ENCODE measurements at regions not wholly inside any gene's neighbourhood (a gene's known extent, or its start where the extent isn't known, plus 50 kb on each side); places are given as distances from the start of the nearest gene placed in this dataset.

DNA sequence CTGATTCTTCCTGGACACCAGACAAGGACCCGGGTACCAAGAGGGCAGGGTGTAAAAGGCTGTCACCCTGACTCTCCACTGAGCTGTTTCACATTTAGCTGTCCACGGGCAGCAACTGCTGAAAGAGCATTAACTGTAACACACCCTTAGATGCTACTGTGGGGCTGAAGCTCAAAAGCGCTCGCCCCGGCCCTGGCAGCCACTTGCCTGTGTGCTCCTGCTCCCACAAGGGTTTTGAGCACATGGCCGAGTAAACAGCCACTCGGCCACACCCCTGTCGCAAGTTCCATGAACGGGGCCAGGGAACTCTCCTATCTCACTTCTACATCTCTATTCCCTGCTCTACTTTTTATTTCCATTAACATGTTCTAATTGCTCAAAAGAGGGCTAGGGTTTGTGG, 421.7 kb downstream of the TUSC7 start:
- H3K9me3 ChIP-seq (replicated peaks; ENCODE audit: control insufficient read depth, insufficient read depth, low read depth, low read length): no peaks in the 10 kb centered on the region
- H3K79me2 ChIP-seq (ENCODE audit: control insufficient read depth, insufficient read depth, low read length): no peaks in the 10 kb centered on the region
- no peaks in the 10 kb centered on the region for H3K36me3 ChIP-seq (ENCODE audit: control insufficient read depth, insufficient read depth, low read length)
- BruUV-seq (replicated peaks): no TSS peak
- no peak overlapping the region for H3K4me3 ChIP-seq
- H3K4me2 ChIP-seq (ENCODE audit: insufficient read depth, low read length): no peak overlapping the region
- H3K9ac ChIP-seq (ENCODE audit: insufficient read depth in 1 of 2, low read depth in 2 of 2, low read length in 2 of 2): no peak overlapping the region
- H3K27ac ChIP-seq (ENCODE audit: extremely low read depth, low read depth, low read length): no peak overlapping the region
- CTCF ChIA-PET (ENCODE audit: low intra/inter-chr PET ratio): no interaction called here
- intact Hi-C loops (cut with micrococcal nuclease) (no loop called here), in situ Hi-C loops (cut with MboI) (no loop called here)
- no peaks in the 10 kb centered on the region for H4K20me1 ChIP-seq (replicated peaks; ENCODE audit: control insufficient read depth, insufficient read depth, low read length)
- H3K27me3 ChIP-seq (ENCODE audit: control insufficient read depth in 2 of 2, insufficient read depth in 2 of 2, low read length in 2 of 2): no peaks in the 10 kb centered on the region
- no peaks in the 10 kb centered on the region for H3K9me1 ChIP-seq (ENCODE audit: control insufficient read depth, insufficient read depth, low read length)
- FAIRE-seq (no peak), ATAC-seq (no peak), DNase-seq (ENCODE audit: extremely low read depth in 1 of 4, low spot score in 3 of 4) (no peak)
- 0% methylated on average over 3 of the region's 9 CpGs for WGBS (ENCODE audit: insufficient coverage, low coverage, missing lambda C conversion rate)
- H2AFZ ChIP-seq (ENCODE audit: low read depth, low read length): no peak overlapping the region
- TF ChIP-seq HIVEP1 (CRISPR knock-in tag; IDR thresholded peaks at IDR 0.05) (no peak), FOS (IDR thresholded peaks at IDR 0.05; ENCODE audit: extremely low read depth, insufficient read length) (no peak), RAD21 (CRISPR knock-in tag; conservative IDR thresholded peaks at IDR 0.05 in 1 of 2, IDR thresholded peaks at IDR 0.05 in 1 of 2) (no peak), NFRKB (IDR thresholded peaks at IDR 0.05; ENCODE audit: low read depth) (no peak), JUND (IDR thresholded peaks at IDR 0.05; ENCODE audit: borderline replicate concordance, low read depth, low read length) (no peak), JUND (tag; IDR thresholded peaks at IDR 0.05; ENCODE audit: borderline replicate concordance, low read depth, low read length) (no peak), RBBP5 (IDR thresholded peaks at IDR 0.05; ENCODE audit: borderline replicate concordance, insufficient read depth, low read length, poor library complexity, severe bottlenecking) (no peak), ZSCAN29 (IDR thresholded peaks at IDR 0.05) (no peak), ZNF639 (CRISPR knock-in tag; conservative IDR thresholded peaks at IDR 0.05 in 1 of 2, IDR thresholded peaks at IDR 0.05 in 1 of 2) (no peak), HMGN3 (IDR thresholded peaks at IDR 0.05; ENCODE audit: borderline replicate concordance, extremely low read depth, insufficient read length, low read depth, low read length) (no peak), MED1 (CRISPR knock-in tag; IDR thresholded peaks at IDR 0.05; ENCODE audit: borderline replicate concordance) (no peak), ZNF444 (CRISPR knock-in tag; IDR thresholded peaks at IDR 0.05) (no peak)
- TF ChIP-seq, protein P1, sequence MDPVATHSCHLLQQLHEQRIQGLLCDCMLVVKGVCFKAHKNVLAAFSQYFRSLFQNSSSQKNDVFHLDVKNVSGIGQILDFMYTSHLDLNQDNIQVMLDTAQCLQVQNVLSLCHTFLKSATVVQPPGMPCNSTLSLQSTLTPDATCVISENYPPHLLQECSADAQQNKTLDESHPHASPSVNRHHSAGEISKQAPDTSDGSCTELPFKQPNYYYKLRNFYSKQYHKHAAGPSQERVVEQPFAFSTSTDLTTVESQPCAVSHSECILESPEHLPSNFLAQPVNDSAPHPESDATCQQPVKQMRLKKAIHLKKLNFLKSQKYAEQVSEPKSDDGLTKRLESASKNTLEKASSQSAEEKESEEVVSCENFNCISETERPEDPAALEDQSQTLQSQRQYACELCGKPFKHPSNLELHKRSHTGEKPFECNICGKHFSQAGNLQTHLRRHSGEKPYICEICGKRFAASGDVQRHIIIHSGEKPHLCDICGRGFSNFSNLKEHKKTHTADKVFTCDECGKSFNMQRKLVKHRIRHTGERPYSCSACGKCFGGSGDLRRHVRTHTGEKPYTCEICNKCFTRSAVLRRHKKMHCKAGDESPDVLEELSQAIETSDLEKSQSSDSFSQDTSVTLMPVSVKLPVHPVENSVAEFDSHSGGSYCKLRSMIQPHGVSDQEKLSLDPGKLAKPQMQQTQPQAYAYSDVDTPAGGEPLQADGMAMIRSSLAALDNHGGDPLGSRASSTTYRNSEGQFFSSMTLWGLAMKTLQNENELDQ (CRISPR knock-in tag; IDR thresholded peaks at IDR 0.05; ENCODE audit: borderline replicate concordance): no peak
- TF ChIP-seq, protein P2, sequence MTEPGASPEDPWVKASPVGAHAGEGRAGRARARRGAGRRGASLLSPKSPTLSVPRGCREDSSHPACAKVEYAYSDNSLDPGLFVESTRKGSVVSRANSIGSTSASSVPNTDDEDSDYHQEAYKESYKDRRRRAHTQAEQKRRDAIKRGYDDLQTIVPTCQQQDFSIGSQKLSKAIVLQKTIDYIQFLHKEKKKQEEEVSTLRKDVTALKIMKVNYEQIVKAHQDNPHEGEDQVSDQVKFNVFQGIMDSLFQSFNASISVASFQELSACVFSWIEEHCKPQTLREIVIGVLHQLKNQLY (CRISPR knock-in tag; conservative IDR thresholded peaks at IDR 0.05): no peak
- TF ChIP-seq, protein P3, sequence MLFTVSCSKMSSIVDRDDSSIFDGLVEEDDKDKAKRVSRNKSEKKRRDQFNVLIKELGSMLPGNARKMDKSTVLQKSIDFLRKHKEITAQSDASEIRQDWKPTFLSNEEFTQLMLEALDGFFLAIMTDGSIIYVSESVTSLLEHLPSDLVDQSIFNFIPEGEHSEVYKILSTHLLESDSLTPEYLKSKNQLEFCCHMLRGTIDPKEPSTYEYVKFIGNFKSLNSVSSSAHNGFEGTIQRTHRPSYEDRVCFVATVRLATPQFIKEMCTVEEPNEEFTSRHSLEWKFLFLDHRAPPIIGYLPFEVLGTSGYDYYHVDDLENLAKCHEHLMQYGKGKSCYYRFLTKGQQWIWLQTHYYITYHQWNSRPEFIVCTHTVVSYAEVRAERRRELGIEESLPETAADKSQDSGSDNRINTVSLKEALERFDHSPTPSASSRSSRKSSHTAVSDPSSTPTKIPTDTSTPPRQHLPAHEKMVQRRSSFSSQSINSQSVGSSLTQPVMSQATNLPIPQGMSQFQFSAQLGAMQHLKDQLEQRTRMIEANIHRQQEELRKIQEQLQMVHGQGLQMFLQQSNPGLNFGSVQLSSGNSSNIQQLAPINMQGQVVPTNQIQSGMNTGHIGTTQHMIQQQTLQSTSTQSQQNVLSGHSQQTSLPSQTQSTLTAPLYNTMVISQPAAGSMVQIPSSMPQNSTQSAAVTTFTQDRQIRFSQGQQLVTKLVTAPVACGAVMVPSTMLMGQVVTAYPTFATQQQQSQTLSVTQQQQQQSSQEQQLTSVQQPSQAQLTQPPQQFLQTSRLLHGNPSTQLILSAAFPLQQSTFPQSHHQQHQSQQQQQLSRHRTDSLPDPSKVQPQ (CRISPR knock-in tag; IDR thresholded peaks at IDR 0.05; ENCODE audit: borderline replicate concordance): no peak
- POLR2A ChIA-PET: no interaction called here
- H3K4me1 ChIP-seq (replicated peaks in 1 of 2; ENCODE audit: control insufficient read depth in 2 of 2, insufficient read depth in 2 of 2, low read length in 2 of 2): no peaks in the 10 kb centered on the region

All from K562 (cell line).